H1 (cell line): ENCODE measurements at regions not wholly inside any gene's neighbourhood (a gene's known extent, or its start where the extent isn't known, plus 50 kb on each side); places are given as distances from the start of the nearest gene placed in this dataset.

Source experiments
- EP300 ChIP-seq, 2 experiments: IDR thresholded peaks; 1 replicate in 1 of 2; 2 replicates in 1 of 2; pipeline ENCODE4 v1.6.1; 2011 to 2012; ENCODE audit warnings: low read depth in 2 of 2, low read length in 2 of 2, mild to moderate bottlenecking in 2 of 2, borderline replicate concordance in 1 of 2, inconsistent platforms in 1 of 2, moderate library complexity in 1 of 2
- TF ChIP-seq, protein P1 (sequence below): IDR thresholded peaks from 2 replicates; pipeline ENCODE4 v1.6.1; 2011; ENCODE audit warnings: low read length, improper control_type of control experiment
- TF ChIP-seq, protein P2 (sequence below): IDR thresholded peaks from 2 replicates; pipeline ENCODE4 v1.6.1; 2012; ENCODE audit warnings: inconsistent platforms
- TF ChIP-seq, protein P3 (sequence below): IDR thresholded peaks from 2 replicates; pipeline ENCODE4 v1.6.1; 2012; ENCODE audit warnings: inconsistent platforms

DNA sequence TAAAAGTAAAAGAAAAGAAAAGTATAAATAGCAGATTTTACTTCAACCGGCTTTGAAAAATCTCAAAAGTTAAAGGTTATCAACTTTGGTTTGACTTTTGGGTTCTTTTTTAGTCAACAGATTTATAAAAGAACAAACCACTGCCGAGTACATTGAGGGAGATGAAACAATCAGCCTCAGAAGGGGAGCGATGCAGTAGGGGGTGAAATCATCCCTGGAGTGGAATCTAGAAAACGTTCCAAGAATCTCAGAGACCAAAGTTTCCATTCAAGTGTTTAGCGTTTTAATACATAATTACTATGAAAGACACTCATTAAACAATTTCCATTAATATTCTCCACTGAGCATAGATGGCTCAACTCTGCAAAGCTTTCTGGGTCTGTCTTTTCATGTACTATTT lies 745.5 kb downstream of the NR2F2 start (continued):
- TF ChIP-seq EP300 (IDR thresholded peaks at IDR 0.05; ENCODE audit: borderline replicate concordance in 1 of 2, low read depth in 2 of 2, low read length in 2 of 2) = no peak
- TF ChIP-seq, protein P1, sequence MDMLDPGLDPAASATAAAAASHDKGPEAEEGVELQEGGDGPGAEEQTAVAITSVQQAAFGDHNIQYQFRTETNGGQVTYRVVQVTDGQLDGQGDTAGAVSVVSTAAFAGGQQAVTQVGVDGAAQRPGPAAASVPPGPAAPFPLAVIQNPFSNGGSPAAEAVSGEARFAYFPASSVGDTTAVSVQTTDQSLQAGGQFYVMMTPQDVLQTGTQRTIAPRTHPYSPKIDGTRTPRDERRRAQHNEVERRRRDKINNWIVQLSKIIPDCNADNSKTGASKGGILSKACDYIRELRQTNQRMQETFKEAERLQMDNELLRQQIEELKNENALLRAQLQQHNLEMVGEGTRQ = no peak
- TF ChIP-seq, protein P2, sequence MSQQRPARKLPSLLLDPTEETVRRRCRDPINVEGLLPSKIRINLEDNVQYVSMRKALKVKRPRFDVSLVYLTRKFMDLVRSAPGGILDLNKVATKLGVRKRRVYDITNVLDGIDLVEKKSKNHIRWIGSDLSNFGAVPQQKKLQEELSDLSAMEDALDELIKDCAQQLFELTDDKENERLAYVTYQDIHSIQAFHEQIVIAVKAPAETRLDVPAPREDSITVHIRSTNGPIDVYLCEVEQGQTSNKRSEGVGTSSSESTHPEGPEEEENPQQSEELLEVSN = no peak
- TF ChIP-seq, protein P3, sequence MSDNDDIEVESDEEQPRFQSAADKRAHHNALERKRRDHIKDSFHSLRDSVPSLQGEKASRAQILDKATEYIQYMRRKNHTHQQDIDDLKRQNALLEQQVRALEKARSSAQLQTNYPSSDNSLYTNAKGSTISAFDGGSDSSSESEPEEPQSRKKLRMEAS = no peak
